WTC11 (cell line): ENCODE measurements at regions not wholly inside any gene's neighbourhood (a gene's known extent, or its start where the extent isn't known, plus 50 kb on each side); places are given as distances from the start of the nearest gene placed in this dataset.

Experiments used
- ATF6 ChIP-seq: sonication (generic); formaldehyde crosslinking; IDR thresholded peaks from 2 replicates; pipeline ENCODE4 v1.8.1; 2023; ENCODE audit warnings: mild to moderate bottlenecking, missing genetic modification reagents
- CTCF ChIP-seq: fragments of 200-600 bp; IDR thresholded peaks from 2 replicates; pipeline ENCODE4 v1.8.0; 2022; ENCODE audit warnings: antibody characterized with exemption
- E2F4 ChIP-seq: sonication (generic); formaldehyde crosslinking; IDR thresholded peaks from 2 replicates; pipeline ENCODE4 v1.8.1; 2022; ENCODE audit warnings: low read depth, mild to moderate bottlenecking, moderate library complexity, missing genetic modification reagents, borderline replicate concordance
- ESRRA ChIP-seq: sonication (generic); formaldehyde crosslinking; IDR thresholded peaks from 2 replicates; pipeline ENCODE4 v1.8.1; 2022; ENCODE audit warnings: mild to moderate bottlenecking, missing genetic modification reagents, borderline replicate concordance
- MAX ChIP-seq: sonication (generic); formaldehyde crosslinking; IDR thresholded peaks from 2 replicates; pipeline ENCODE4 v1.8.0; 2022; ENCODE audit warnings: mild to moderate bottlenecking, missing genetic modification reagents
- SMAD3 ChIP-seq: sonication (generic); formaldehyde crosslinking; IDR thresholded peaks from 2 replicates; pipeline ENCODE4 v1.8.0; 2022; ENCODE audit warnings: missing genetic modification reagents, mild to moderate bottlenecking, borderline replicate concordance

- no peak for TF ChIP-seq CTCF
- TF ChIP-seq SMAD3 (CRISPR knock-in tag): no peak
- TF ChIP-seq E2F4: no peak
- no peak for TF ChIP-seq ESRRA (CRISPR knock-in tag)
- no peak for TF ChIP-seq ATF6 (CRISPR knock-in tag)
- TF ChIP-seq MAX (CRISPR knock-in tag): no peak
Measured at GRCh38 chr7:48782511-48782910, 141.8 kb upstream of the CDC14C start.
